GM23338 (cell line): ENCODE measurements at regions not wholly inside any gene's neighbourhood (a gene's known extent, or its start where the extent isn't known, plus 50 kb on each side); places are given as distances from the start of the nearest gene placed in this dataset.

ENCODE experiments used
- CREB1 ChIP-seq: fragments of 250-450 bp; sonication (Bioruptor Pico); IDR thresholded peaks from 2 replicates; pipeline ENCODE4 v1.5.0; 2020; ENCODE audit warnings: low read depth, mild to moderate bottlenecking, moderate library complexity
- CTCF ChIP-seq, 2 experiments: fragments of 200-600 bp in 1 of 2; sonication (generic) in 1 of 2; conservative IDR thresholded peaks; 2 replicates each; pipeline versions ENCODE4 v1.5.1 to v1.6.1; 2016 to 2017; ENCODE audit warnings: antibody characterized with exemption in 2 of 2, low read depth in 2 of 2, mild to moderate bottlenecking in 2 of 2, moderate library complexity in 1 of 2
- EZH2 ChIP-seq: fragments of 200-600 bp; sonication (generic); IDR thresholded peaks from one replicate; pipeline ENCODE4 v1.8.0; 2017; ENCODE audit warnings: antibody characterized with exemption, mild to moderate bottlenecking, low read depth; ENCODE audit not compliant: unreplicated experiment
- EZH2phosphoT487 ChIP-seq: fragments of 200-600 bp; sonication (generic); IDR thresholded peaks from one replicate; pipeline ENCODE4 v1.8.1; 2018; ENCODE audit warnings: antibody characterized with exemption; ENCODE audit not compliant: unreplicated experiment
- NANOG ChIP-seq: IDR thresholded peaks from 2 replicates; pipeline ENCODE4 v1.6.1; 2016; ENCODE audit warnings: antibody characterized with exemption, borderline replicate concordance
- POLR2AphosphoS5 ChIP-seq: IDR thresholded peaks from 2 replicates; pipeline ENCODE4 v1.6.1; 2016; ENCODE audit warnings: antibody characterized with exemption, low read depth
- REST ChIP-seq: IDR thresholded peaks from one replicate; pipeline ENCODE4 v1.6.1; 2018; ENCODE audit warnings: antibody characterized with exemption; ENCODE audit not compliant: unreplicated experiment
- STAT1 ChIP-seq: IDR thresholded peaks from one replicate; pipeline ENCODE4 v1.6.1; 2016; ENCODE audit warnings: antibody characterized with exemption; ENCODE audit not compliant: unreplicated experiment
- ZNF114 ChIP-seq: fragments of 250-450 bp; sonication (Bioruptor Pico); IDR thresholded peaks from 2 replicates; pipeline ENCODE4 v1.5.0; 2020; ENCODE audit warnings: mild to moderate bottlenecking, moderate library complexity

- TF ChIP-seq EZH2phosphoT487 (no peak), CTCF (conservative IDR thresholded peaks at IDR 0.05; ENCODE audit: low read depth in 2 of 2) (no peak), EZH2 (no peak), STAT1 (no peak), POLR2AphosphoS5 (no peak), ZNF114 (CRISPR knock-in tag) (no peak), CREB1 (CRISPR knock-in tag) (no peak), REST (no peak), NANOG (no peak)
These were observed 69.9 kb upstream of the AGBL1 start for GRCh38 chr15:86009727-86010126.
